HepG2 (cell line): ENCODE measurements at regions not wholly inside any gene's neighbourhood (a gene's known extent, or its start where the extent isn't known, plus 50 kb on each side); places are given as distances from the start of the nearest gene placed in this dataset.
A peak's percentile ranks its signal among the peaks of the same experiment; 100 is the strongest.

Experiments used
- ATAC-seq: fragments of 200-7000 bp; cut with Tn5 transposase; 3 replicates; pipeline ENCODE4 v1.9.1; 2020; ENCODE audit warnings: mild to moderate bottlenecking, moderate library complexity
- BruUV-seq: library from RNA; stranded (reverse); fragments of 400-500 nt; replicated peaks from 2 replicates; lab custom pipeline; 2021; lab: Mats Ljungman, UMichigan
- CTCF ChIA-PET: fragments of 300-600 bp; formaldehyde crosslinking; extraction: SDS; loops from one replicate; lab custom pipeline; 2021; ENCODE audit warnings: low total read pairs, inconsistent platforms, low intra/inter-chr PET ratio; lab: Yijun Ruan, JAX
- POLR2A ChIA-PET: fragments of 350-600 bp; sonication (Branson Sonifier 250); formaldehyde crosslinking; loops from one replicate; lab custom pipeline; 2020; ENCODE audit warnings: antibody characterized with exemption, inconsistent platforms; lab: Yijun Ruan, JAX
- DNase-seq: peaks from one replicate; pipeline ENCODE4 v3.0.0-alpha.2; 2015; ENCODE audit warnings: low spot score
- FAIRE-seq: peaks from 3 replicates; lab custom pipeline; 2011; peaks lifted over from hg19 to GRCh38; lab: Jason Lieb, UNC
- H2AFZ ChIP-seq: one replicate; pipeline ENCODE4 v1.6.1; 2011; ENCODE audit warnings: low read length, inconsistent platforms
- H3K27ac ChIP-seq: fragments of 300-600 bp; 3 replicates; pipeline ENCODE4 v1.8.0; 2011; ENCODE audit warnings: mixed run types, mild to moderate bottlenecking, mixed read lengths, low read length, inconsistent platforms; ENCODE audit not compliant: insufficient read depth; ENCODE audit errors: extremely low read length
- H3K27me3 ChIP-seq, 2 experiments: fragments of 200-600 bp in 1 of 2; 2 replicates in 1 of 2; 3 replicates in 1 of 2; pipeline versions ENCODE4 v1.6.0 to v1.8.0; 2011; ENCODE audit warnings: low read length in 2 of 2, mild to moderate bottlenecking in 2 of 2, moderate library complexity in 2 of 2, inconsistent platforms in 1 of 2; ENCODE audit not compliant: insufficient read depth in 2 of 2, control insufficient read depth in 1 of 2
- H3K36me3 ChIP-seq, 2 experiments: fragments of 200-600 bp in 1 of 2; replicated peaks in 1 of 2; 2 replicates in 1 of 2; 3 replicates in 1 of 2; pipeline versions ENCODE4 v1.5.1 to v1.8.0; 2011; ENCODE audit warnings: low read length in 2 of 2, inconsistent platforms in 1 of 2; ENCODE audit not compliant: insufficient read depth in 2 of 2, control insufficient read depth in 1 of 2
- H3K4me1 ChIP-seq: 2 replicates; pipeline ENCODE4 v1.5.1; 2012; ENCODE audit warnings: low read length, inconsistent platforms; ENCODE audit not compliant: insufficient read depth
- H3K4me2 ChIP-seq: 2 replicates; pipeline ENCODE4 v1.6.0; 2011; ENCODE audit warnings: low read depth, low read length, inconsistent platforms
- H3K4me3 ChIP-seq, 3 experiments: fragments of 200-600 bp in 1 of 3; sonication (generic), shearing (Covaris generic) in 1 of 3; replicated peaks in 1 of 3; 2 replicates each; pipeline ENCODE4 v1.5.1; 2011 to 2016; ENCODE audit warnings: low read length in 3 of 3, inconsistent platforms in 2 of 3, low read depth in 2 of 3, mild to moderate bottlenecking in 2 of 3, control low read depth in 1 of 3, mixed read lengths in 1 of 3; ENCODE audit not compliant: insufficient read depth in 1 of 3
- H3K79me2 ChIP-seq: one replicate; pipeline ENCODE4 v1.6.1; 2011; ENCODE audit warnings: low read length, inconsistent platforms; ENCODE audit not compliant: insufficient read depth
- H3K9ac ChIP-seq: 2 replicates; pipeline ENCODE4 v1.6.0; 2011; ENCODE audit warnings: mild to moderate bottlenecking, low read depth, low read length, inconsistent platforms; ENCODE audit not compliant: insufficient read depth
- H3K9me3 ChIP-seq: 2 replicates; pipeline ENCODE4 v1.5.1; 2012; ENCODE audit warnings: mild to moderate bottlenecking, low read length
- H4K20me1 ChIP-seq: 2 replicates; pipeline ENCODE4 v1.6.0; 2011; ENCODE audit warnings: inconsistent platforms, mild to moderate bottlenecking, low read length, moderate library complexity; ENCODE audit not compliant: insufficient read depth
- CCAR2 ChIP-seq: fragments of 200-400 bp; formaldehyde crosslinking; optimal IDR thresholded peaks from 2 replicates; pipeline ENCODE3; 2018; ENCODE audit warnings: low read depth, mild to moderate bottlenecking, low read length, moderate library complexity
- CEBPB ChIP-seq: IDR thresholded peaks from 2 replicates; pipeline ENCODE4 v1.6.1; 2011; ENCODE audit warnings: low read depth, low read length, improper control_type of control experiment, borderline replicate concordance
- FOXC1 ChIP-seq: sonication (generic); formaldehyde crosslinking; IDR thresholded peaks from 2 replicates; pipeline ENCODE4 v1.8.0; 2022; ENCODE audit warnings: mild to moderate bottlenecking, missing genetic modification reagents, borderline replicate concordance
- HMG20B ChIP-seq: conservative IDR thresholded peaks from 2 replicates; pipeline ENCODE4 v1.6.1; 2016; ENCODE audit warnings: missing genetic modification reagents, missing compliant biosample characterization
- MAFF ChIP-seq: IDR thresholded peaks from 2 replicates; pipeline ENCODE4 v1.6.1; 2011; ENCODE audit warnings: low read depth, low read length, improper control_type of control experiment
- MAFK ChIP-seq, 2 experiments: IDR thresholded peaks in 1 of 2; conservative IDR thresholded peaks in 1 of 2; 2 replicates each; pipeline ENCODE4 v1.6.1; 2011; ENCODE audit warnings: improper control_type of control experiment in 2 of 2, low read length in 2 of 2
- MYC ChIP-seq: sonication (generic); formaldehyde crosslinking; IDR thresholded peaks from 2 replicates; pipeline ENCODE4 v1.9.0; 2021; ENCODE audit warnings: missing genetic modification reagents, borderline replicate concordance
- NKX3-1 ChIP-seq: sonication (generic); formaldehyde crosslinking; IDR thresholded peaks from 2 replicates; pipeline ENCODE4 v1.5.0; 2020; ENCODE audit warnings: missing genetic modification reagents
- RAD51 ChIP-seq: fragments of 450-650 bp; IDR thresholded peaks from 2 replicates; pipeline ENCODE4 v1.6.1; 2016; ENCODE audit warnings: borderline replicate concordance
- SNRNP70 ChIP-seq: fragments of 200-400 bp; formaldehyde crosslinking; IDR thresholded peaks from 2 replicates; pipeline ENCODE4 v1.6.1; 2017; ENCODE audit warnings: mild to moderate bottlenecking, low read depth, low read length, moderate library complexity
- TIGD3 ChIP-seq: sonication (generic); formaldehyde crosslinking; IDR thresholded peaks from 2 replicates; pipeline ENCODE4 v1.5.1; 2020; ENCODE audit warnings: mild to moderate bottlenecking, missing genetic modification reagents, borderline replicate concordance
- XRCC5 ChIP-seq: fragments of 200-400 bp; formaldehyde crosslinking; optimal IDR thresholded peaks from 2 replicates; pipeline ENCODE3; 2017; ENCODE audit warnings: mild to moderate bottlenecking, low read length
- ZEB1 ChIP-seq: IDR thresholded peaks from 2 replicates; pipeline ENCODE4 v1.6.1; 2012; ENCODE audit warnings: mild to moderate bottlenecking, low read depth, inconsistent platforms; ENCODE audit not compliant: insufficient replicate concordance
- ZNF414 ChIP-seq: sonication (generic); formaldehyde crosslinking; IDR thresholded peaks from 2 replicates; pipeline ENCODE4 v1.5.0; 2020; ENCODE audit warnings: missing genetic modification reagents
- WGBS: methylation state at CpG from one replicate; pipeline ENCODE4 v1.1.6; 2017; ENCODE audit warnings: low lambda C conversion rate; 5-methylcytosine and 5-hydroxymethylcytosine counted together
- in situ Hi-C: cut with HindIII; loops from 2 replicates; pipeline ENCODE4 v1.10.0; 2017; ENCODE audit warnings: low pct_unique_long_range_greater_than_20kb; ENCODE audit not compliant: extremely low pct_ligation_motif_present
- intact Hi-C: fragments of 100-400 bp; cut with micrococcal nuclease; formaldehyde crosslinking; loops from one replicate; pipeline ENCODE4 v1.10.0; 2022; ENCODE audit not compliant: unreplicated experiment

GRCh38 chr13:42706286-42706685 lies 75.1 kb upstream of the FAM216B start (continued):
- no peak for TF ChIP-seq MYC (CRISPR knock-in tag)
- no peak for TF ChIP-seq RAD51
- TF ChIP-seq, all 625 proteins: peak for 0

GRCh38 chr13:42707048-42707447 lies 74.3 kb upstream of the FAM216B start:
- in situ Hi-C loops: no loop called here

More at GRCh38 chr13:42707048-42707447, 74.3 kb upstream of the FAM216B start:
- TF ChIP-seq SNRNP70 (no peak), HMG20B (CRISPR knock-in tag) (no peak), MAFF (0 out of 2 replicates have a peak, but pooled peaks have one; percentile 24), ZNF414 (CRISPR knock-in tag) (no peak), CEBPB (peak; percentile 20; the same call in 1 of the 2 replicates), XRCC5 (no peak), ZEB1 (no peak), NKX3-1 (CRISPR knock-in tag) (no peak), FOXC1 (CRISPR knock-in tag) (no peak), CCAR2 (no peak), MAFK (conservative IDR thresholded peaks at IDR 0.05 in 1 of 2, IDR thresholded peaks at IDR 0.05 in 1 of 2; ENCODE audit: low read length in 2 of 2) (peak; percentile 25 to 53; a peak in 2 of 4 replicates), TIGD3 (CRISPR knock-in tag) (no peak)
- no TSS peak for BruUV-seq
- H3K4me3 ChIP-seq: no peak overlapping the region
- no peaks in the 10 kb centered on the region for H3K9me3 ChIP-seq
- H3K36me3 ChIP-seq: no peaks in the 10 kb centered on the region
- CTCF ChIA-PET: no interaction called here
- H3K27ac ChIP-seq: no peak overlapping the region
- no peak for DNase-seq
- no peak overlapping the region for H2AFZ ChIP-seq
- no peak for ATAC-seq
- H3K79me2 ChIP-seq: no peaks in the 10 kb centered on the region
- WGBS: 33% methylated on average over 4 of the region's 4 CpGs
- no peaks in the 10 kb centered on the region for H3K4me1 ChIP-seq
- intact Hi-C loops: no loop called here
- no peak for FAIRE-seq
- no peak overlapping the region for H3K4me2 ChIP-seq
- POLR2A ChIA-PET: no interaction called here
- no peaks in the 10 kb centered on the region for H4K20me1 ChIP-seq
- no peaks in the 10 kb centered on the region for H3K27me3 ChIP-seq
- no peak overlapping the region for H3K9ac ChIP-seq
